Fibroblast of lung (primary cell): ENCODE measurements at regions not wholly inside any gene's neighbourhood (a gene's known extent, or its start where the extent isn't known, plus 50 kb on each side); places are given as distances from the start of the nearest gene placed in this dataset.

Source experiments
- CTCF ChIP-seq, 2 donors: IDR thresholded peaks in 1 of 2; conservative IDR thresholded peaks in 1 of 2; 1 replicate in 1 of 2; 2 replicates in 1 of 2; pipeline ENCODE4 v1.5.1; 2011 to 2012; ENCODE audit warnings: low read length in 2 of 2, control low read depth in 1 of 2, inconsistent platforms in 1 of 2, low read depth in 1 of 2, mild to moderate bottlenecking in 1 of 2
- EZH2 ChIP-seq: IDR thresholded peaks from 2 replicates; pipeline ENCODE4 v1.5.1; 2012; ENCODE audit warnings: low read length, control low read depth, mild to moderate bottlenecking; ENCODE audit errors: missing control alignments

GRCh38 chr18:38313831-38314230 lies 748.2 kb upstream of the CELF4 start:
- TF ChIP-seq EZH2 (no peak), CTCF (conservative IDR thresholded peaks at IDR 0.05 in 1 of 2, IDR thresholded peaks at IDR 0.05 in 1 of 2; ENCODE audit: low read depth in 1 of 2, low read length in 2 of 2) (no peak)
